Transverse colon (tissue), 4 donors: ENCODE measurements at regions not wholly inside any gene's neighbourhood (a gene's known extent, or its start where the extent isn't known, plus 50 kb on each side); places are given as distances from the start of the nearest gene placed in this dataset.
"Not testable (repeated sequence)": the region's sequence is repeated elsewhere in the genome, so short reads cannot be mapped to it uniquely, and the experiment has no call there.

ENCODE experiments used
- DNase-seq: peaks from one replicate; pipeline ENCODE4 v3.0.0-alpha.2; 2019
- H3K27ac ChIP-seq, 4 donors: fragments of 200-600 bp; sonication (generic); 2 replicates each; pipeline ENCODE4 v1.5.1; 2016 to 2018; ENCODE audit warnings: inconsistent platforms in 4 of 4
- H3K27me3 ChIP-seq: fragments of 200-600 bp; sonication (generic); 2 replicates; pipeline ENCODE4 v1.5.1; 2017; ENCODE audit warnings: inconsistent platforms
- H3K36me3 ChIP-seq, 4 donors: fragments of 200-600 bp; sonication (generic); 2 replicates each; pipeline ENCODE4 v1.5.1; 2017 to 2019; ENCODE audit warnings: inconsistent platforms in 4 of 4
- H3K4me1 ChIP-seq, 4 donors: fragments of 200-600 bp; sonication (generic); 2 replicates each; pipeline ENCODE4 v1.5.1; 2017 to 2020; ENCODE audit warnings: inconsistent platforms in 4 of 4
- H3K4me3 ChIP-seq, 4 donors: fragments of 200-600 bp; sonication (generic); 1 replicate in 1 of 4; 2 replicates in 3 of 4; pipeline versions ENCODE4 v1.5.1 to v1.6.1; 2017 to 2019; ENCODE audit warnings: inconsistent platforms in 4 of 4
- H3K9me3 ChIP-seq, 2 donors: fragments of 200-600 bp; sonication (generic); 2 replicates each; pipeline ENCODE4 v1.5.1; 2017 to 2019; ENCODE audit warnings: inconsistent platforms in 2 of 2
- CTCF ChIP-seq, 5 experiments: fragments of 200-600 bp in 3 of 5; fragments of 450-650 bp in 2 of 5; sonication (generic) in 3 of 5; IDR thresholded peaks; 1 replicate in 2 of 5; 2 replicates in 3 of 5; pipeline ENCODE4 v1.5.1; 2016 to 2017; ENCODE audit warnings: antibody characterized with exemption in 5 of 5, inconsistent platforms in 3 of 5, mild to moderate bottlenecking in 2 of 5, moderate library complexity in 1 of 5
- EP300 ChIP-seq: sonication (generic); formaldehyde crosslinking; IDR thresholded peaks from one replicate; pipeline ENCODE4 v1.6.1; 2017; ENCODE audit warnings: antibody characterized with exemption, low read depth
- POLR2A ChIP-seq: fragments of 450-650 bp; IDR thresholded peaks from one replicate; pipeline ENCODE4 v1.6.1; 2016; ENCODE audit warnings: antibody characterized with exemption, mild to moderate bottlenecking, moderate library complexity
- POLR2AphosphoS5 ChIP-seq, 3 donors: sonication (generic); formaldehyde crosslinking; IDR thresholded peaks; one replicate each; pipeline ENCODE4 v1.6.1; 2016; ENCODE audit warnings: antibody characterized with exemption in 3 of 3
- WGBS, 2 donors: methylation state at CpG; one replicate each; pipeline ENCODE4 v1.1.5; 2018; ENCODE audit warnings: low coverage in 1 of 2; 5-methylcytosine and 5-hydroxymethylcytosine counted together
- in situ Hi-C, 4 donors: fragments of 200-750 bp; cut with MboI; loops; one replicate each; pipeline versions ENCODE4 v1.15.0 to v1.15.1; 2017; ENCODE audit warnings: low sequenced_read_pairs in 3 of 4, low pct_ligation_motif_present in 1 of 4, low pct_unique_long_range_greater_than_20kb in 1 of 4
- intact Hi-C: fragments of 100-400 bp; cut with DNase I; formaldehyde crosslinking; loops from one replicate; pipeline ENCODE4 v1.15.1; 2023; ENCODE audit warnings: low total_unique reads

DNA sequence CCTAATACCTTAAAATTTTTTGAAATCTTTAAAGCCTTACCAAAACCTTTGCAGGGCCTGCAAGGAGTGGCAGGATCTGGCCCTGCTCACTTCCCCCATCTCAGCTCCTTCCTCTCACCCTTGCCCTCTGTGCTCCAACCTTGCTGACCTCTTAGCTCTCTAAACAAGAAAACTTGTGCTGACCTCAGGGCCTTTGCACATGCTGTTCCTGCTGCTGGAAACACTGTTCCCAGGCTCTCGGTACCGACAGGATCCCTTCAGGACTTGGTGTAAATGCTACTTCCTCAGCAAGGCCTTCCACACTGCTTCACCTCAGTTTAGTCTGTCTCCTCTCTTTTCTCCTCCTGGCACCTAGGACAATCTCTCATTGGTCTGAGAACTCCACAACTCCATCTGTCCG lies 155.4 kb upstream of the IQSEC1 start:
- in situ Hi-C loops (no loop called here), intact Hi-C loops (no loop called here)
- 80 to 88% methylated on average over 3 of the region's 3 CpGs for WGBS, 2 donors
- Histone ChIP-seq H3K27me3 (peaks cover 14% of the 10 kb centered on the region), H3K4me3 (no peak overlapping the region), H3K36me3 (no peaks in the 10 kb centered on the region), H3K27ac (no peak overlapping the region), H3K9me3 (no peaks in the 10 kb centered on the region), H3K4me1 (no peaks in the 10 kb centered on the region)
- no peak for DNase-seq
- TF ChIP-seq POLR2AphosphoS5 (IDR thresholded peaks at IDR 0.05) (no peak), POLR2A (no peak), EP300 (no peak), CTCF (IDR thresholded peaks at IDR 0.05) (no peak)

GRCh38 chr3:13228169-13228568 lies 154.9 kb upstream of the IQSEC1 start:
- H3K27me3 ChIP-seq: peaks cover 13% of the 10 kb centered on the region
- H3K36me3 ChIP-seq, intact Hi-C loops, H3K9me3 ChIP-seq, H3K27ac ChIP-seq, DNase-seq, H3K4me3 ChIP-seq, H3K4me1 ChIP-seq, in situ Hi-C loops: not testable (repeated sequence)
- 67 to 85% methylated on average over 8 to 12 of the region's 12 CpGs for WGBS, 2 donors

- Histone ChIP-seq H3K4me3 (no peak overlapping the region), H3K36me3 (no peaks in the 10 kb centered on the region), H3K27ac (no peak overlapping the region), H3K9me3 (no peaks in the 10 kb centered on the region), H3K4me1 (no peaks in the 10 kb centered on the region), H3K27me3 (peaks cover 7% of the 10 kb centered on the region)
- in situ Hi-C loops (no loop called here), intact Hi-C loops (no loop called here)
- WGBS, 2 donors: 76 to 83% methylated on average over 10 to 23 of the region's 23 CpGs
- DNase-seq: no peak
- TF ChIP-seq POLR2AphosphoS5 (IDR thresholded peaks at IDR 0.05) (no peak), POLR2A (no peak), CTCF (IDR thresholded peaks at IDR 0.05) (no peak), EP300 (no peak)
These were observed 154.3 kb upstream of the IQSEC1 start for GRCh38 chr3:13227315-13228165.

DNA sequence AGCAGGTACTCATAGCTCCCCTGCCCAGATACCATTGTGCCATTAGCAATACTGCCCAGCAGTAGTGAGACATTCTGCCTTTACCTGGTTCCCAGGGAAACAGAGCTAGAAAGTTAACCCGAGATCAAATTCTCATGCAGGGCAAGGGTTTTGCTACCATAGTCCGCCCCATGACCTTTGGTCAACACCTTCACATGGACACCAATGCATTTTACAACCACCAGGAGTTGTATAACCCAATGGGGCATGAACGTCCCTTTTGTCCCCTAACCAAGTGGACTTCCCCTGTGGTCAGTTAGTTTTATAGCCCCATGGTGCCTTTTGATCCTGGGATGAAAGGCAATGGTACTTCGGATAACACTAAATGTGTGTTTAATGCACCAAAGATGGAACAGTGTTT lies 151.7 kb upstream of the IQSEC1 start:
- in situ Hi-C loops (no loop called here), intact Hi-C loops (no loop called here)
- TF ChIP-seq POLR2A: no peak
- no peak for TF ChIP-seq EP300
- TF ChIP-seq CTCF (IDR thresholded peaks at IDR 0.05): no peak
- no peak for TF ChIP-seq POLR2AphosphoS5 (IDR thresholded peaks at IDR 0.05)
- Histone ChIP-seq H3K4me3 (no peak overlapping the region), H3K4me1 (no peaks in the 10 kb centered on the region), H3K9me3 (no peaks in the 10 kb centered on the region), H3K27me3 (no peaks in the 10 kb centered on the region), H3K36me3 (no peaks in the 10 kb centered on the region), H3K27ac (no peak overlapping the region)
- 40 to 58% methylated on average over 1 to 4 of the region's 4 CpGs for WGBS, 2 donors
- no peak for DNase-seq
